ENCODE measurements at regions not wholly inside any gene's neighbourhood (a gene's known extent, or its start where the extent isn't known, plus 50 kb on each side); places are given as distances from the start of the nearest gene placed in this dataset.

DNA sequence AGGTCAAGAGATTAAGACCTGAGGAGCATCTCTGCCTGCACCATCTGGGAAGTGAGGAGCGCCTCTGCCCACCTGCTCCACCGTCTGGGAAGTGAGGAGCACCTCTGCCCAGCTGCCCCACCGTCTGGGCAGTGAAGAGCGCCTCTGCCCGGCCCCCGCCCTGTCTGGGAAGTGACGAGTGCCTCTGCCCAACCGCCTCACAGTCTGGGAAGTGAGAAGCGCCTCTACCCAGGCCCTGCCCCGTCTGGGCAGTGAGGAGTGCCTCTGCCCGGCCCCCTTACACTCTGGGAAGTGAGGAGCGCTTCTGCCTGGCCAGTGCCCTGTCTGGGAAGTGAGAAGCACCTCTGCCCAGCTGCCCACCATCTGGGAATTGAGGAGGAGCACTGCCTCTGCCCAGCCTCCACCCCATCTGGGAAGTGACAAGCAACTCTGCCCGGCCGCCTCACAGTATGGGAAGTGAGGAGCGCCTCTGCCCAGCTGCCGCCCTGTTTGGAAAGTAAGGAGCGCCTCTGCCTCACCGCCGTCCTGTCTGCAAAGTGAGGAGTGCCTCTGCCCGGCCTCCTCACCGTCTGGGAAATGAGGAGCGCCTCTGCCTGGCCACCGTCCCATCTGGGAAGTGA is 270.4 kb upstream of the NRSN1 start:
- ATAC-seq (no peak), DNase-seq (no peak)
- TF ChIP-seq, protein P1, sequence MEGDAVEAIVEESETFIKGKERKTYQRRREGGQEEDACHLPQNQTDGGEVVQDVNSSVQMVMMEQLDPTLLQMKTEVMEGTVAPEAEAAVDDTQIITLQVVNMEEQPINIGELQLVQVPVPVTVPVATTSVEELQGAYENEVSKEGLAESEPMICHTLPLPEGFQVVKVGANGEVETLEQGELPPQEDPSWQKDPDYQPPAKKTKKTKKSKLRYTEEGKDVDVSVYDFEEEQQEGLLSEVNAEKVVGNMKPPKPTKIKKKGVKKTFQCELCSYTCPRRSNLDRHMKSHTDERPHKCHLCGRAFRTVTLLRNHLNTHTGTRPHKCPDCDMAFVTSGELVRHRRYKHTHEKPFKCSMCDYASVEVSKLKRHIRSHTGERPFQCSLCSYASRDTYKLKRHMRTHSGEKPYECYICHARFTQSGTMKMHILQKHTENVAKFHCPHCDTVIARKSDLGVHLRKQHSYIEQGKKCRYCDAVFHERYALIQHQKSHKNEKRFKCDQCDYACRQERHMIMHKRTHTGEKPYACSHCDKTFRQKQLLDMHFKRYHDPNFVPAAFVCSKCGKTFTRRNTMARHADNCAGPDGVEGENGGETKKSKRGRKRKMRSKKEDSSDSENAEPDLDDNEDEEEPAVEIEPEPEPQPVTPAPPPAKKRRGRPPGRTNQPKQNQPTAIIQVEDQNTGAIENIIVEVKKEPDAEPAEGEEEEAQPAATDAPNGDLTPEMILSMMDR (IDR thresholded peaks at IDR 0.05), result no peak
- no peak for TF ChIP-seq POLR2A (IDR thresholded peaks at IDR 0.05)
- H3K36me3 ChIP-seq, result no peaks in the 10 kb centered on the region
- no peak overlapping the region for H3K27ac ChIP-seq
- H3K9me3 ChIP-seq, result no peaks in the 10 kb centered on the region
- H3K4me1 ChIP-seq, result no peaks in the 10 kb centered on the region
- intact Hi-C loops (cut with DNase I), result no loop called here
- WGBS (ENCODE audit: insufficient coverage, low coverage, low lambda C conversion rate, missing lambda C conversion rate), result 45% methylated on average over 2 of the region's 23 CpGs
- no peak overlapping the region for H3K4me3 ChIP-seq
- no peaks in the 10 kb centered on the region for H3K27me3 ChIP-seq

DNA sequence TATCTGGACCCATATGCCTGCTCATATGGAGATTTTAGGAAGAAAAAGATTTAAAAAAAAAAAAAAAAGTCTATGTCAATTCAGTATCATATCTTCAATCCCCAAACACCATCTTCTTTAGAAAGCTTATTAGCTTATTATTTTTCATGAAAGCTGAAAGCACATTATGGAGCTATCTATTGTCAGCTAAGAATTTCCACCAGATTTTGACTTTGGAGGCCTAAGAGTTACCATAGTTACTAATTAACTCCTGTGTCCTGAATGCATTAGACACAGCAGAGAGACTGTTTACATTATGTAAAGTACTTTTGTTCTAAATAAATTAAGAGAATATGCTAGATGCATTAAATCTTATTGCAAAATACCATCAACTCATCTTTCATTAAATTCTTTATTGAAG is 255.5 kb upstream of the NRSN1 start:
- Histone ChIP-seq H3K4me1 (no peaks in the 10 kb centered on the region), H3K36me3 (no peaks in the 10 kb centered on the region), H3K9me3 (no peaks in the 10 kb centered on the region), H3K27ac (no peak overlapping the region), H3K4me3 (no peak overlapping the region), H3K27me3 (no peaks in the 10 kb centered on the region)
- no peak for ATAC-seq
- no peak for DNase-seq
- intact Hi-C loops (cut with DNase I), result no loop called here
- TF ChIP-seq POLR2A (IDR thresholded peaks at IDR 0.05), result no peak
- TF ChIP-seq, protein P1 (IDR thresholded peaks at IDR 0.05), result no peak

DNA sequence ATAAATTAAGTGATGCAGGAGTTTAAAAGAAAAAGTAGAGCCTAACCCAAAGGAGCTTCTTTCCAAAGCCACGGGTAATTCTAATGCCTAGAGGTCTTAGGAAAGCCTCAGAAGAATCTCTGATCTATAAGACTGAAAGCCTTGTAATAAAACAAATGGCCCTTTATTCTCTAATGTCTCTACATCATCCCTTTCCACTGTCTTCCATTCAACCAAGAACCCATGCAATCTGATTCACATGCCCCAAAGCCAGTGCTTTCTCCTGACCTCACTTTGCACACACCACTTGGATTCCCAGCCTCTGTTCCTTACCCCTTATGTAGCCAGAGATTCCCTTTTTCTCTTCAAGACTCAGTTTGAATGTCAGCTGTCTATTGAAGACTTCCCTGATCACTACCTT is 252.9 kb upstream of the NRSN1 start:
- Histone ChIP-seq H3K27me3 (no peaks in the 10 kb centered on the region), H3K9me3 (no peaks in the 10 kb centered on the region), H3K36me3 (no peaks in the 10 kb centered on the region), H3K4me1 (no peaks in the 10 kb centered on the region), H3K27ac (no peak overlapping the region), H3K4me3 (no peak overlapping the region)
- DNase-seq (no peak), ATAC-seq (no peak)
- WGBS (ENCODE audit: insufficient coverage, low coverage, low lambda C conversion rate, missing lambda C conversion rate), result 64% methylated on average over 1 of the region's 1 CpG
- intact Hi-C loops (cut with DNase I), result no loop called here
- TF ChIP-seq, protein P1 (IDR thresholded peaks at IDR 0.05), result no peak
- TF ChIP-seq POLR2A (IDR thresholded peaks at IDR 0.05), result no peak

DNA sequence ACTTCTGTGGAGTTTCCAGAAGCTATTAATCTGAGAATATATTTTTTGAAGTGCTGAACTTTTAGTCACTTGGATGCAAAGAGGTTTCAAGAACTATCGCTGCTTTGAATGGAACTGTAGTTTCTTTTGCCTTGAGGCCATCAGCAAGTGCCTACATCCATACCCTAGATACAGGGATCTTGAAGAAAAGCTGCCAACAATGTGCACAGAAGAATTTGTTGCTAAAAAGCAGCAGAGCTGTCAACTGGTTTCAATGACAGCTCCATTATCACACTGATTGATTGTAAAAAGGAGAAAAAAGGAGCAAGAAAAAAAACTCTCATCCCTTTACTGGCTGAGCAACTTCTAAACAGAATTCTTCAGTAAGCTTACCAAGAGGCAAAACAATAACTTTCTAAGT is 251.0 kb upstream of the NRSN1 start:
- Histone ChIP-seq H3K27ac (no peak overlapping the region), H3K4me3 (no peak overlapping the region), H3K27me3 (no peaks in the 10 kb centered on the region), H3K36me3 (no peaks in the 10 kb centered on the region), H3K9me3 (no peaks in the 10 kb centered on the region), H3K4me1 (no peaks in the 10 kb centered on the region)
- no peak for TF ChIP-seq POLR2A (IDR thresholded peaks at IDR 0.05)
- TF ChIP-seq, protein P1 (IDR thresholded peaks at IDR 0.05), result no peak
- DNase-seq (no peak), ATAC-seq (no peak)
- intact Hi-C loops (cut with DNase I), result no loop called here
- 67% methylated on average over 1 of the region's 1 CpG for WGBS (ENCODE audit: insufficient coverage, low coverage, low lambda C conversion rate, missing lambda C conversion rate)

DNA sequence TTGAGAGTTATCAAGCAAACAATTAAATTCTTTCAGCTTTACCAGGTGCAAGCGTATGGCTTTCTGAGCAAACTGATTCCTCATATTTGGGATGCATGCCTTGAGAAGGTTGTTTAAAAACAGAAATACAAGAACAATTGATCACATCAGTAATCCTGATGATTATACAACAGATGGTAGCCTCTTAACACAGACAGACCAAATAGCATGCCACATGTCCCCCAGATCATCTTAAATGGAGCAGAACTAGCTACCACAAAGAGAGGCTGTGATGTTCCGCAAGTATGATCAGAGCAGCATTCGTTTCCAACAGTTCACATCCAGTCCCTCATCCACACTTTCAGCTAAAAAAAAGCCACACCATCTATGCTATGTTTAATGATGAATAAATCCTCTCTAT is 246.2 kb upstream of the NRSN1 start:
- DNase-seq (no peak), ATAC-seq (no peak)
- H3K4me3 ChIP-seq, result no peak overlapping the region
- intact Hi-C loops (cut with DNase I), result no loop called here
- no peaks in the 10 kb centered on the region for H3K27me3 ChIP-seq
- WGBS (ENCODE audit: insufficient coverage, low coverage, low lambda C conversion rate, missing lambda C conversion rate), result 73% methylated on average over 3 of the region's 3 CpGs
- H3K4me1 ChIP-seq, result no peaks in the 10 kb centered on the region
- no peaks in the 10 kb centered on the region for H3K9me3 ChIP-seq
- H3K36me3 ChIP-seq, result no peaks in the 10 kb centered on the region
- H3K27ac ChIP-seq, result no peak overlapping the region
- TF ChIP-seq, protein P1 (IDR thresholded peaks at IDR 0.05), result no peak
- no peak for TF ChIP-seq POLR2A (IDR thresholded peaks at IDR 0.05)

All from right lobe of liver (tissue), 6 donors.